SK-MEL-5 (cell line): ENCODE measurements at regions not wholly inside any gene's neighbourhood (a gene's known extent, or its start where the extent isn't known, plus 50 kb on each side); places are given as distances from the start of the nearest gene placed in this dataset.
"Not testable (repeated sequence)": the region's sequence is repeated elsewhere in the genome, so short reads cannot be mapped to it uniquely, and the experiment has no call there.

Experiments
- DNase-seq: peaks from one replicate; pipeline ENCODE4 v3.0.0-alpha.2; 2016; ENCODE audit warnings: low read depth, low spot score
- in situ Hi-C: cut with HindIII; loops from 2 replicates; pipeline ENCODE4 v1.10.0; 2016; ENCODE audit warnings: low sequenced_read_pairs, high pct_unique_total_duplicates, low pct_unique_long_range_greater_than_20kb

DNA sequence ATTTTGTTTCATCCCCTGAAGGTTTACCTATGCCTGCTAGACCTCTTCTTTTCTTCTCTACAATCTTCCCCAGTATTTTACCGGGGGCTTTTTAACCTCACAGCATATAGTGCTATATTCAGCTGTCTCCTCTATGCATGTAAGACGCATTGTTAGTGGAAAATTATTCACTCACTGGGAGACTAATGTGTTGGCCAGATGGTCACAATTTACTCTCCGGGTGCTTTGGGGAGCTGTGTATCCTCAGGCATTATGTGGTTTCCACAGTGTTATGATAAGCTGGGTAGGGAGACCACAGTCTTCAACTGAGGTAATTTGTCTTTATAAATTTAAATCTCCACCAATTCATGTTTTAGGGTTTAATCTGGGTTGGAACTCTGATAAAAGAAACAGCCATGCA lies 553.8 kb upstream of the PTCHD4 start:
- DNase-seq, result no peak
- in situ Hi-C loops, result no loop called here

DNA sequence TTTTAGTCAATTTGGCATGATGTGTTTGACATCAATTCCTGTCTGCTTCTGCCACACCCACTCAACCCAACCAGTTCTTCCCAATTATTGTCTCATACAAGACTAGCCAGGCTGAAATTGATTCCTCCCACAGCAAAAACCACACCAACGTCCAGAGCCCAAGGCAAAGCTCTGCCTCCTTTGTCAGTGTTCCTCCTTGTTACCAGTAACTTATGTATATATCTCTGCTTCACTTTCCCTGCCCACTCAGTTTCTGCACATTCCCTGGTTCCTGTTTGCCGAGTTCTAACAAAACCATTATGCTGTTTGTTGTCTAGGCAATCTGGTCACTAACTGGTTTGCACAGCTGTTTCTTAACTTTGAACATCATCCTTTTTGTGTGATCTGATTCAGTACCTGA lies 547.9 kb upstream of the PTCHD4 start:
- in situ Hi-C loops, result no loop called here
- DNase-seq, result no peak

DNA sequence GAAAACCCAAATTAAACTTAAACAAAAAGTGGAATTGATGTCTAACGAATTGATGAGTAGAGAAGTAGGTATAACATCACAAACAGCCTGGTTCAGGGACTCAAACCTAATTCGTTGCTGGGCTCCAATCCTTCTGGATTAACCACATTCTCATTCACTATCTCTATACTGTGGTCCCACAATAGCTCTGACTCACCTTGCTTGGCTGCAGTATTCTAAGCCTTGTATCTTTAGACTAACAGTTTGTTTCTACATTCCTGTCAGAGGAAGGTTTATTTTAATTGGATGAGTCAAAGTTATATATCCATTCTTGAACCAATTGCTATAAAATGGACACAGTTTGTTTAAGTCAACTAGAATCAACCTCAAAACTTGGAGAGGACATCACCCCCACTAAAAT lies 530.5 kb upstream of the PTCHD4 start:
- no peak for DNase-seq
- in situ Hi-C loops, result no loop called here

DNA sequence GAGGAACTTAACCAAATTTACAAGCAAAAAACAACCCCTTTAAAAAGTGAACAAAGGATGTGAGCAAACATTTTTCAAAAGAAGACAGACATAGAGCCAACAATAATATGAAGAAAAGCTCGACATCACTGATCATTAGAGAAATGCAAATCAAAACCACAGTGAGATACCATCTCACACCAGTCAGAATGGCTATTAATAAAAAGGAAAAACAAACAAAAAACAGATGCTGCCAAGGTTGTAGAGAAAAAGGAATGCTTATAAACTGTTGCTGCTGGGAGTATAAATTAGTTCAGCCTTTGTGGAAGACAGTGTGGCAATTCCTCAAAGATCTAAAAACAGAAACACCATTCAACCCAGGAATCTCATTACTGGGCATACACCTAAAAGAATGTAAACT lies 527.8 kb upstream of the PTCHD4 start:
- in situ Hi-C loops, DNase-seq: not testable (repeated sequence)

DNA sequence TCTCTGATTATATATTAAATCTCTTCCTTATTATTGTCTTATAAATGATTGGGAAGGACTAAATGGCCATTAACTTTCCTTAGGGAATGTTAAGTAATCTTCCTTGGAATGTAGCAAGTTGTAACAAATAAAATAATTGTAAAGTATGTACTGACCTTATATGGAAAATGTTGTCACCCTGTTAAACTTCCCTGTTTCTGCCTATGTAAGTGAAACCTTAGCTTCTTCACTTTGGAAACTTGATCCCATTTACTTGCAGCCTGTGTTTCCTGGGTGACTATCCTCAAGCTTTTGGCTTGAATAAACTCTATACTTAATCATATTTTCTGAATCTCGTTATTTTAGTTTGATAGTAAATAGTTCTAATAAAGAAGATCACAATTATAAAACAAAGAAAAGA lies 519.5 kb upstream of the PTCHD4 start:
- DNase-seq, result no peak
- in situ Hi-C loops, result no loop called here

DNA sequence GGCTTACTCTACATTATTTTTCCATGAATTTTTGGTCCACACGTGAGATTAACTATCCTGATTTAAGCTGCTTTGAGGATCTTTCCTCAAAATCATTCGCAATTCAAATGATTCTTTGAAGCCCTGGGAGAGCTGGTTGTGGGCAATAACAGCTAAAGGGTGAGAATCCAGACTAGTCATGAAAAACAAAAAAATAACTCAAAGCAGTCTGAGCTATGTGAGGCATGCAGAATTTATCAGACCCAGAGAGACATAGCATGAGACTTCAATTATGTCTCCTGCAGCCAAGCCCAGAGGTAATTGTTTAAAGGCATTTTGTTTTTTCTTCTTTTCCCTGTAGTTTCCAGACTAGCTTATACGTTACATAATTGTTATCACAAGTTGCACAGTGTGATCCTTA lies 517.3 kb upstream of the PTCHD4 start:
- peak; percentile 2 for DNase-seq
- in situ Hi-C loops, result no loop called here

DNA sequence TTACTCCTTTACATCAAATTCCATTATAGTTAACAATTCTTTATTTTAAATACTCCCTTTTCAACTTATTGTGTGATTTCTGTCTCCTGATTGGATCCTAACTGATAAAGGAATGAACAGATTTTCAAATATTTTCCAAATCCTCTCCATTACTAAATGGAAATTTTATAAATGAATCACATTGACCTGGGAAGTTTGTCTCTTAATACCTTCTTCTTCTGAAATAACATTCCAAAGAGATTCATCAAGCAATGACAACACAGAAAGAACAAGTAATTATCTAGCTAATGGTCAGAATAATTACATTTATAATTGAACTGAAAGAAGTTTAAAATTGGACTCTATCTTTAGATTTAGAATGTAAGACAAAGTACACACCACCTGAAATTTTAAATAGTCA lies 515.4 kb upstream of the PTCHD4 start:
- in situ Hi-C loops, result no loop called here
- no peak for DNase-seq

DNA sequence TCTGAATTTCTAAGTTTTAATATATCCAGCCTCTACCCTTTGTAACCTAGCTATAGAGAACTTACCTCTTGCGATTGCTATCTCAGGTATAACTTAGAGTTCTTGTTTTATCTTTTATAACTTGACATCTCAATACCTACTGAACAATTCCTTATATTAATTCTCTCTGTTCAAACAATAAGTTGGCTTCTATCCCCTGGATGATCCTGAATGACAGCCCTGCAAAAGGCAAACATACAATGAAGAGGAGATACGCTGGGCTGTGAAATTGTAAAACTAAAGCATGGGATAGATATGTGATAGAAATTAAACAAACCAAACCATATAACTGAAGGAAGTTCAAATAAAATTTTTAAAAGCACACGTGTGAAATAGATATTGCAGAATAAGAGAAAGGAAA lies 513.6 kb upstream of the PTCHD4 start:
- in situ Hi-C loops, result no loop called here
- DNase-seq, result no peak

DNA sequence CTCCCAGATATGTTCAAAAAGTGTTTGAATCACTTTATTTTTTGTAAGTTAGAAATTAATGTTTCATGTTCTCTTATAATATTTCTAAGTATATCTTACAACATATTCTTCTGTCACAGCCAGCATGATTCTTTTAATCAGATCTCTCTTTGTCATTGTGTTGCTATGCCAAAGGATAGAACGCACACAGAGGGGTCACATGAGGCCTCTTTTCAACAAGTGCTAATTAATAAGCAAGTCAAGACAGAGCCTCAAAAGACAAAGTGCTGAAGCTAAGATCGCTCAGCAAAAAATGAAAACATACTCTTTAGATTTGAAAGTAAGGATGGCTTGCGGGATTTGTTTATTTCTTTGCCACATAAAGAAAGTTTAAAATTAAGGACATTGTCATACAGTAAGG lies 508.8 kb upstream of the PTCHD4 start:
- no peak for DNase-seq
- in situ Hi-C loops, result no loop called here

DNA sequence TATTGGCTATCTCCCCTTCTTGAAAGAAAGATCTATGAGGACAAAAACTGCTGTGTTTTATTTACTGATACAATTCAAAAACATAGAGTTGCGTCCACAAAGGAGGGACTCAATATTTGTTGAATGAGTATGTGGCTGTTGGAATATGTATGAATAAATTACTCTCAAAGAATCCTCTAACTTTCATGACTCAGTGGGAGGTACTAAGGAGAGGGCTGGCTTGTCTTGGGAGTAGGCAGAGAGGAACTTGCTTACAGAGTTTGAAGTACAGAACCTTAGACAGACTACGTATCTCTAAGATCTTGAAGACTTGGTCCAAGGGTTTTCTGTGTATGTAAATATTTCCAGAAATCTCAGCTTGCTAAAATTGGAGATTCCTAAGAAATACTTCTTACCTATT lies 504.0 kb upstream of the PTCHD4 start:
- in situ Hi-C loops, result no loop called here
- DNase-seq, result no peak

DNA sequence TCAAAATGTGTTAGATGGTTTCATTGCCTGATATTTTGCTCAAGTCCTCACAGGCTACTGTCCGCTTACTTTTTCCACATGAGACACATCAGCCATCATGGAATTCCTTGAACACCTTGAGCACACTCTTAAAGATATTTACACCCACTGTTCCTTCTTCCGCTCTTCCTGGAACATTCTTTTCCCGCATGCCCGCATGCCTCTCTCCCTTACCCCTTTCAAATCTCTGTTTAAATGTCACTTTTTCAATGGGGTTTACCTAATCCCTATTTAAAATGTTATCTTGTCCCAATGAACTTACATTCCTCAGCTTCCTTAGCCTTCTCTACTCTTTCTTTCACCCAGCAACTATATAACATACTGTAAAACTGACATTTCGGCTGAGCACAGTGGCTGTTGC lies 503.3 kb upstream of the PTCHD4 start:
- in situ Hi-C loops, result no loop called here
- no peak for DNase-seq

DNA sequence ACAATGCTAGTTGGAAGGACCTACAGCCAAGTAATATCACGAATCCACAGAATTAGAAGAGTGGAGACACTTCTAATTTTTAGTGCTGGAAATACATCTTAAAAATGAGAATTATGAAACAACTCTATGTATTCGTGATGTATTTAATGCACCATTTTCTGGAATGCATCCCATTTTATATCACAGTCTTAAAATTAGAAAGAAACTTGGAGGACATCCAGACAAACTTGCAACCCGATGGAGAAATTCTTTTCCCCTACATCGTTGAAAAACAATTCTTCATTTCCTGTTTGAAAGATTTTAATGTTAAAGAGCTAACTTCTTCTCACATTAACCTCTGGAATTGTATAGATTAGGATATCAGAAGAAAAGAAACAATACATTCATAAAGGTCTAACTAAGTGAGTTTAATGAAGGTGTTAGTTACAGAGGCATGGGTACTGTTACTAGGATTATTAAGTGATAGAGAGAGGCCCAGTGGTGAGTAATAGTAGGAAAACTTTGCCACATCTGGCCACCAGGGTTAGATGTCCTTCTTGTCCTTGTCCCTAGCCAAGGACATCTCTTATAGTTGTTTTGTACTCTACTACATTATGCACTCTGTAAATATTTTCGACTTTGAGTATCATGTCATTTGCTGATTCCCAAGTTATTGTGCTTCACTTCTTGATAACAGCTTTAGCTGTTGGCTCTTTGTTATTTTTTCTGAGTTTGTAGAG lies 502.4 kb upstream of the PTCHD4 start:
- DNase-seq, result no peak
- in situ Hi-C loops, result no loop called here

DNA sequence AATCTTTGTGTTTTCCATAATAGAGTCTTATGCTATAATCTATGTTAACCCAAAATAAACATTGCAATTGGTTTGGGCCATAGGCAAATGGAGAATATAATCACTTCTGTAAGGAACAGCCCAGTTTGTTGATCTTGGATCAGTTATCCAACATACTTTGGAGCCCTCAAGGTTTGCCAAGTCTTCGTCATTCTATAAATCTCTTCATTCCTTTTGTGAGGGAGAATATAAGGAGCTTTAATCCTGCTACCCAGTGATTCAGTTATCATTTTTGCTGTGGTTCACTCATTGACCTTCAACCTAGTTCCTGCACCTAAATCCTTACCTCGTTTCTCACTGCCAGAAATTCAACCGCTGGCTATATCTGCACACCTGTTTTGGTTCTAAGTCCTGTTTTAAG lies 500.3 kb upstream of the PTCHD4 start:
- no peak for DNase-seq
- in situ Hi-C loops, result no loop called here

DNA sequence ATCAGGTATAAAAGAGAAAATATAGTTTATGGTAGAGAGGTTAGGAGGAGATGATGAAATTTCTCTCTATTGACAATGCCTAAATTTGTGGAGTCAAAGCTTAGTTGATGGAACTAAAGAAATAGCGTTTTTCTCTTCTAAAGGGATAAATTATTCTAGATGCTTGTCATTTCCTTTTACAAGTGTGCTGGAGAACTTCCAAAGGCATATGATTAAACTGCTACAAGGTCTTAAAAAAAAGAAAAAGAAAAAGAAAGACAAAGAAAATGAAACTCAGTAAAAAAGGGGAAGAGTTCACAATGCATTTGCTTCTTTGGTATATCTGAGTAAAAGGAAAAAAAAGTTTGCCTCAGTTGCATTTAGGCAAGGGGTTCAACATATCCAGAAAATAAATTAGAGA lies 499.8 kb upstream of the PTCHD4 start:
- DNase-seq, result no peak
- in situ Hi-C loops, result no loop called here

DNA sequence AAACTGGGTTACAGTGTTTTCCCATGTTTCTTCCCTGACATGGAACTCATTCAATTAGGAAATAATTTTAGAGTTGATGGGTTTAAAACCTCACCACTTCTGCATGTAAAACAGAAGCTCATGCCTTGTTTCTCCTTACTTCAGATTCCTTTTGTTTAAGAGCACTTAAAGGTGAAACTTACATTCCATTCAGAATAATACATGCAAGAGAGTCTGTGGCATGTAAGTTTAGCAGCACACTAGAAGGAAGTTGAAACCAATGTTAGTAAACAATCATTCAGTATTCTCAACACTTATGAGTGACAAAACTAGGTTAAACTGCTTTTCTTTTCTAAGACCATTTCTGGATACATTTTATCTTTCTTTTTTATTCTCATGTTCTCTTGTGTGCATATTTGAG lies 495.6 kb upstream of the PTCHD4 start:
- no peak for DNase-seq
- in situ Hi-C loops, result no loop called here

DNA sequence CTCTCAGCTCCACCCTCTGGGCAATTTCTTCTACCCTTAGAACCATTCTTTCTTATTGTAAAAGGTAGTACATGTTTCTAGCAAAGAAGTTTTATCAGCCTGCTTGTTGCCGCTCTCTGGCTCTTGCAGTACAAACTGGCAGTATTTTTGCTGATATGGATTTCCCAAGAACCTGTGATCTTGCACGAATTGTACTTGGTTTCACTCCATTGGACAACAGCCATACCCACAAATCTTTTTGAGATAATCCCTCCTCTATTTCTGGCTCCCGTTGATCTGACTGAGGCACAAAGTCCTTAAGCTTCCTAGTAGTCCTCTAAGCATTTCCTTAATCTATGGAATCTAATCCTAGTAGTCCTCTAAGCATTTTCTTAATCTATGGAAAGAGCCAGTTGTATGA lies 487.0 kb upstream of the PTCHD4 start:
- DNase-seq, result no peak
- in situ Hi-C loops, result no loop called here

DNA sequence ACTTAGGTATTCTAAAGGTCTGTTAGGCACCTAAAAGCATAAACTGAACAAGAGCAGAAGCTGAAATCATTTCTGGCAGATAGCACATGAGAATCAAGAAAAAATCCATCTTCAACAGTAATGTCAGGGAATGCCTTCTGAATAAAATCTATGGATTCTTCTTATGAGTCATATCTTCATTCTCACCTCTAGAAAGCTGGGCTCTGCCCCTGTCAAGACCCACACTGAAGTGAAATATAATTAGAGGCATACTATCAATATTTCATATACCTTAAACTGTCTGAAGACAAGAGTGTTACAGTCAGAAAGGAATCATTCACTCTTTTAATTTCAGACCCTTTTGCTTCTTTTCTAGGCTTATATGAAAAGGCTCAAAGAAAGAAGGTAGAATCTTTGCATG lies 485.8 kb upstream of the PTCHD4 start:
- in situ Hi-C loops, result no loop called here
- DNase-seq, result no peak

DNA sequence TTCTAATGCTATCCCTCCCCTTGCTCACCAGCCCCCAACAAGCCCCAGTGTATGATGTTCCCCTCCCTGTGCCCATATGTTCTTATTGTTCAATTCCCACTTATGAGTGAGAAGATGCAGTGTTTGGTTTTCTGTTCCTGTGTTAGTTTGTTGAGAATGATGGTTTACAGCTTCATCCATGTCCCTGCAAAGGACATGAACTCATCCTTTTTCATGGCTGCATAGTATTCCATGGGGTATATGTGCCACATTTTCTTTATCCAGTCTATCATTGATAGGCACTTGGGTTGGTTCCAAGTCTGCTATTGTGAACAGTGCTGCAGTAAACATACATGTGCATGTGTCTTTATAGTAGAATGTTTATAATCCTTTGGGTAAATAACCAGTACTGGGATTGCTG lies 480.2 kb upstream of the PTCHD4 start:
- DNase-seq, in situ Hi-C loops: not testable (repeated sequence)

DNA sequence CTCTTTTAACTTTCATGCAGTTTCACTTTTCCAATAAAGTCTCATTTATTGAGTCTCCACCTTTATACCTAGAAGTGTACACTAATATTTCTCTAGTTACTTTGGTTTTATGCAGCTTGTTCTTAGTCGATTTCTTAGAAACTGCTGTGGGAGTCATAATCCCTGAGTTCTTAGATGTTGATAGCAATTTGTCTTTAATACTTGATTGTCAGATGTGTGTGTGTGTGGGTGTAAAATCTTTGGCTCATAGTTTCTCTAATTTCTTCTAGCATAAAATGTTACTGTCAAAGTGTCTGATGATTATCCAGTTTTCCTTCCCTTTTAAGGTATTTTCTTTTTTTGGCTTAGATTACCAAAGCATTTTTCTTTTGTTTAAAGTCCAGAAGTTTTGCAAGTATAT lies 473.8 kb upstream of the PTCHD4 start:
- in situ Hi-C loops, result no loop called here

DNA sequence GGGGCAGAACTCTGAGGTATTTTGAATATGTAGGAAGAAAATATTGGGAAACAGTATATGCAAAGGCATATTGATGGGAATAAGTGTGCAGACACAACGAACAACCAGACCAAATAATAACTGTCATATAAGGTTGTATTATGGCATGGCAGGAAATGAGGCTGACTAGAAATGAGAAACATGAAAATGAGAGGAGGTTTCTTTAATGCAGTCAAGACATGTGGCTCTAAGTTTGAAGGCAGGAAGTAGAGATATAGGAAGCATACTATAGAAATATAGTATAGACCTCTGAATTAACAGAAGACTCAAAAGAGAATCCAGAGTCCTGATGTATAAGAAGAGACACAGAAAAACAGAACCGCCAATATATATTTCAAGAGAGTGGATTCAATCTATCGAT lies 459.7 kb upstream of the PTCHD4 start:
- no peak for DNase-seq
- in situ Hi-C loops, result no loop called here

More for the DNA sequence above, 473.8 kb upstream of the PTCHD4 start:
- no peak for DNase-seq
